ENCODE measurements at regions not wholly inside any gene's neighbourhood (a gene's known extent, or its start where the extent isn't known, plus 50 kb on each side); places are given as distances from the start of the nearest gene placed in this dataset.

DNA sequence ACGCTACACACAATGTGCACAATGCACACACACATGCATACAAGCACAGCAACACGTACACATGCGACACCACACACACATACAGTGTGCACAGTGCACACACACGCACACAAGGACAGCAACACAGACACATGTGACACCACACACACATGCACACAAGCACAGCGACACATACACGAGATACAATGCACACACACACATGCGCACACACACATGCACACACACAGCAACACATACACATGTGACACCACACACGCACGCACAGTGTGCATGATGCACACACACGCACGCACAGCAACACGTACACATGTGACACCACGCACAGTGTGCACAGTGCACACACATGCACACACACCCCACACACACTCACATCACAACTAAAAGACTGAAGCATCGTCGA is 327.3 kb downstream of the THBS2 start:
- no peak overlapping the region for H3K4ac ChIP-seq (ENCODE audit: low read depth, low read length)
- no peak overlapping the region for H3K27ac ChIP-seq (ENCODE audit: insufficient read depth, low read length)
- no peak overlapping the region for H3K4me3 ChIP-seq (ENCODE audit: insufficient read depth, low read depth, low read length)
- no peak overlapping the region for H3K56ac ChIP-seq (ENCODE audit: extremely low read depth, insufficient read depth, low read length)
- H3K4me2 ChIP-seq (ENCODE audit: low read depth, low read length), result no peak overlapping the region
- ChIA-PET CTCF (interaction anchor here (0.6 kb wide), 1 partner anchor 10 kb away, joined by 5 read pairs; no protein-coding TSS in a partner anchor), POLR2A (ENCODE audit: unreplicated experiment) (no interaction called here)
- peaks cover 2% of the 10 kb centered on the region; the same call in 1 of the 2 replicates for H3K9me3 ChIP-seq (ENCODE audit: control insufficient read depth, insufficient read depth, low read length)
- intact Hi-C loops (cut with micrococcal nuclease), result no loop called here
- dilution Hi-C loops (cut with HindIII; ENCODE audit: low sequenced_read_pairs, unreplicated experiment), result no loop called here
- TF ChIP-seq, protein P1, sequence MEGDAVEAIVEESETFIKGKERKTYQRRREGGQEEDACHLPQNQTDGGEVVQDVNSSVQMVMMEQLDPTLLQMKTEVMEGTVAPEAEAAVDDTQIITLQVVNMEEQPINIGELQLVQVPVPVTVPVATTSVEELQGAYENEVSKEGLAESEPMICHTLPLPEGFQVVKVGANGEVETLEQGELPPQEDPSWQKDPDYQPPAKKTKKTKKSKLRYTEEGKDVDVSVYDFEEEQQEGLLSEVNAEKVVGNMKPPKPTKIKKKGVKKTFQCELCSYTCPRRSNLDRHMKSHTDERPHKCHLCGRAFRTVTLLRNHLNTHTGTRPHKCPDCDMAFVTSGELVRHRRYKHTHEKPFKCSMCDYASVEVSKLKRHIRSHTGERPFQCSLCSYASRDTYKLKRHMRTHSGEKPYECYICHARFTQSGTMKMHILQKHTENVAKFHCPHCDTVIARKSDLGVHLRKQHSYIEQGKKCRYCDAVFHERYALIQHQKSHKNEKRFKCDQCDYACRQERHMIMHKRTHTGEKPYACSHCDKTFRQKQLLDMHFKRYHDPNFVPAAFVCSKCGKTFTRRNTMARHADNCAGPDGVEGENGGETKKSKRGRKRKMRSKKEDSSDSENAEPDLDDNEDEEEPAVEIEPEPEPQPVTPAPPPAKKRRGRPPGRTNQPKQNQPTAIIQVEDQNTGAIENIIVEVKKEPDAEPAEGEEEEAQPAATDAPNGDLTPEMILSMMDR (conservative IDR thresholded peaks at IDR 0.05; ENCODE audit: low read depth, low read length), result no peak
- TF ChIP-seq MAZ (IDR thresholded peaks at IDR 0.05; ENCODE audit: borderline replicate concordance, low read depth, low read length) (no peak), RAD21 (IDR thresholded peaks at IDR 0.05; ENCODE audit: low read length) (no peak), CHD1 (IDR thresholded peaks at IDR 0.05; ENCODE audit: low read depth, low read length) (no peak), RCOR1 (IDR thresholded peaks at IDR 0.05; ENCODE audit: insufficient replicate concordance, low read length) (no peak), NFE2L2 (IDR thresholded peaks at IDR 0.05; ENCODE audit: low read depth, low read length) (no peak), POLR2A (IDR thresholded peaks at IDR 0.05; ENCODE audit: low read depth, low read length) (no peak), FOS (IDR thresholded peaks at IDR 0.05; ENCODE audit: low read depth, low read length) (no peak), RFX5 (IDR thresholded peaks at IDR 0.05; ENCODE audit: low read depth, low read length) (no peak), MAFK (IDR thresholded peaks at IDR 0.05; ENCODE audit: low read depth, low read length) (no peak), MXI1 (IDR thresholded peaks at IDR 0.05; ENCODE audit: borderline replicate concordance, low read depth, low read length) (no peak), CEBPB (IDR thresholded peaks at IDR 0.05; ENCODE audit: low read depth, low read length) (no peak), SMC3 (IDR thresholded peaks at IDR 0.05; ENCODE audit: low read depth, low read length) (no peak)
- TF ChIP-seq, protein P2, sequence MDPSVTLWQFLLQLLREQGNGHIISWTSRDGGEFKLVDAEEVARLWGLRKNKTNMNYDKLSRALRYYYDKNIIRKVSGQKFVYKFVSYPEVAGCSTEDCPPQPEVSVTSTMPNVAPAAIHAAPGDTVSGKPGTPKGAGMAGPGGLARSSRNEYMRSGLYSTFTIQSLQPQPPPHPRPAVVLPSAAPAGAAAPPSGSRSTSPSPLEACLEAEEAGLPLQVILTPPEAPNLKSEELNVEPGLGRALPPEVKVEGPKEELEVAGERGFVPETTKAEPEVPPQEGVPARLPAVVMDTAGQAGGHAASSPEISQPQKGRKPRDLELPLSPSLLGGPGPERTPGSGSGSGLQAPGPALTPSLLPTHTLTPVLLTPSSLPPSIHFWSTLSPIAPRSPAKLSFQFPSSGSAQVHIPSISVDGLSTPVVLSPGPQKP (IDR thresholded peaks at IDR 0.05; ENCODE audit: borderline replicate concordance, low read depth, low read length), result no peak
- TF ChIP-seq, protein P3, sequence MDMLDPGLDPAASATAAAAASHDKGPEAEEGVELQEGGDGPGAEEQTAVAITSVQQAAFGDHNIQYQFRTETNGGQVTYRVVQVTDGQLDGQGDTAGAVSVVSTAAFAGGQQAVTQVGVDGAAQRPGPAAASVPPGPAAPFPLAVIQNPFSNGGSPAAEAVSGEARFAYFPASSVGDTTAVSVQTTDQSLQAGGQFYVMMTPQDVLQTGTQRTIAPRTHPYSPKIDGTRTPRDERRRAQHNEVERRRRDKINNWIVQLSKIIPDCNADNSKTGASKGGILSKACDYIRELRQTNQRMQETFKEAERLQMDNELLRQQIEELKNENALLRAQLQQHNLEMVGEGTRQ (IDR thresholded peaks at IDR 0.05; ENCODE audit: low read depth, low read length), result no peak
- no peak overlapping the region for H2AK9ac ChIP-seq (replicated peaks; ENCODE audit: low read depth, low read length, poor library complexity)
- H2AFZ ChIP-seq (replicated peaks; ENCODE audit: low read length, poor library complexity), result no peak overlapping the region
- H4K8ac ChIP-seq (ENCODE audit: low read depth in 2 of 2, low read length in 2 of 2), result no peak overlapping the region
- H2BK15ac ChIP-seq (ENCODE audit: low read depth, low read length), result no peak overlapping the region
- H3K14ac ChIP-seq (replicated peaks; ENCODE audit: low read depth, low read length), result no peak overlapping the region
- H4K91ac ChIP-seq (ENCODE audit: insufficient read depth, low read depth, low read length), result no peak overlapping the region
- no TSS peak for BruUV-seq (replicated peaks)
- H2AK5ac ChIP-seq (ENCODE audit: low read depth, low read length), result no peak overlapping the region
- H3K23ac ChIP-seq (ENCODE audit: low read depth, low read length), result no peak overlapping the region
- H3K36me3 ChIP-seq (ENCODE audit: control insufficient read depth, insufficient read depth, low read length), result no peaks in the 10 kb centered on the region
- no peak overlapping the region for H2BK120ac ChIP-seq (ENCODE audit: low read depth, low read length)
- H2BK20ac ChIP-seq (ENCODE audit: low read depth, low read length), result no peak overlapping the region
- H2BK5ac ChIP-seq (ENCODE audit: low read depth, low read length, poor library complexity, severe bottlenecking), result no peak overlapping the region
- no peak for ATAC-seq (ENCODE audit: low read depth)
- 88% methylated on average over 8 of the region's 15 CpGs; no CpG with 5 or more reads in 1 of the 2 experiments for WGBS, 2 experiments (ENCODE audit: extremely low coverage in 2 of 2, insufficient read length in 1 of 2)
- H3K79me1 ChIP-seq (ENCODE audit: low read depth in 1 of 2, low read length in 2 of 2), result no peaks in the 10 kb centered on the region
- no peaks in the 10 kb centered on the region for H4K20me1 ChIP-seq (ENCODE audit: insufficient read depth, low read length)
- H4K5ac ChIP-seq (ENCODE audit: low read depth, low read length), result no peak overlapping the region
- no peaks in the 10 kb centered on the region for H3K9me1 ChIP-seq (ENCODE audit: insufficient read depth, low read length)
- no peak for DNase-seq
- no peak overlapping the region for H3K18ac ChIP-seq (ENCODE audit: low read depth, low read length)
- in situ Hi-C loops (cut with MboI; ENCODE audit: low sequenced_read_pairs), result no loop called here
- no peaks in the 10 kb centered on the region; the same call in 1 of the 2 replicates for H3K27me3 ChIP-seq (ENCODE audit: control insufficient read depth, insufficient read depth, low read length)
- H3K4me1 ChIP-seq (ENCODE audit: control insufficient read depth, insufficient read depth, low read length), result no peaks in the 10 kb centered on the region
- no peak overlapping the region for H3K9ac ChIP-seq (ENCODE audit: low read depth, low read length)
